ENCODE measurements at regions not wholly inside any gene's neighbourhood (a gene's known extent, or its start where the extent isn't known, plus 50 kb on each side); places are given as distances from the start of the nearest gene placed in this dataset.

DNA sequence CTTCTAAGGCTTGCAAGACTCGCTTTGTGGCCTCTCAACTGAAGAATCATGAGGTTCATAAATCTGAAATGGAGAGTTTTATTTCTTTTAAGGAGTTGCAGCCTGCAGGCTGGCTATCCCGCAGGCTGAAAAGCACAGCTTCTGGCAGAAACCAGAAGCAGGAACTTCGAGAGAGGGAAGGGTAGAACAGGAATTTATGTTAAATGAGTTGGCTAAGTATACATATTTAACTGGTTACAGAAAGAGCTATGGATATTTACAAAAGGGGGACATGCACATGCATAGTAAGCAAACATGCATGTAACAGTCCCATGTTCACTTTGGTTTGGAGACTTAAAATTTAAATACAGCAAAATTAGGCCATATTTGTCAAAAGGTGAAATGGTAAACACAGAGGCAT lies 787.0 kb downstream of the TFAP2A start:
- DNase-seq (ENCODE audit: extremely low read depth in 1 of 2, low read depth in 1 of 2), result no peak

DNA sequence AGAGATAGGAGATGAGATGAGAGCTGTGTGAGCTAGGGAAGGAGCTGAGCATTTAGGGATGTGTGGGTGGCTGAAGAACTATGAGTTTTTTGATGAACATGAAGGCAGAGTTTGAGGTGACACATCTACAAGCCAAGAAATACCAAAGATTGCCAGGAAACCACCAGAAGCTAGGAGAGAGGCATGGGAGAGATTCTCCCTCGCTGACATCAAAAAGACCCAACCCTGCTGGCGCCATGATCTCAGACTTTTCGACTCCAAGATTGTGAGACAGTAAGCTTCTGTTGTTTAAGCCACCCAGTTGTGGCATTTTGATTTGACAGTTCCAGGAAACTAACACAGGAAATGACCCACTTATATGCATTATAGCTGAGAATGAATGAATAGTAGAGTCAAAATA lies 790.9 kb downstream of the TFAP2A start:
- no peak for DNase-seq (ENCODE audit: extremely low read depth in 1 of 2, low read depth in 1 of 2)

DNA sequence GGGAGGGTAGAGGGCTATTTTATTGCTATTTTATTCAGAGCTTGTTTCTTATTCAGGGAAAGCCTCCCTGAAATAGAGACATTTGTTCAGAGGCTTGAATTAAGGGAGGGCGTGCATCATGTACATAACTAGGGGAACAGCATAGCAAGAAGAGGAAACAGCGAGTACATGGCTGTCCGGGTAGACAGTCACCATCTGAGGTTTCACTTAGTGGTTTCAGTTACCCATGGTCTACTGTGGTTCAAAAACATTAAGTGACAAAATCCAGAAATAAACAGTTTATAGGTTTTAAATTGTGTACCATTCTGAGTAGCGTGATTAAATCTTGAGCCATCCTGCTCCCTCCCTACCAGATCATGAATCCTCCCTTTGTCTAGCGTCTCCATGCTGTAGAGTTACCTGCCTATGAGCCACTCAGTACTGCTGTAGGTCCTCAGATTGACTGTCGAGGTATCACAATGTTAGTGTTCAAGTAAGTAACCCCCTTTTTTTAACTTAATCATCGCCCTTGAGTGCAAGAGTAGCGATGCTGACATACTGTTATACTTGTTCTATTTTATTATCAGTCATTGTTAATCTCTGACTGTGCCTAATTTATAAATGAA lies 791.5 kb downstream of the TFAP2A start:
- DNase-seq (ENCODE audit: extremely low read depth in 1 of 2, low read depth in 1 of 2), result no peak

DNA sequence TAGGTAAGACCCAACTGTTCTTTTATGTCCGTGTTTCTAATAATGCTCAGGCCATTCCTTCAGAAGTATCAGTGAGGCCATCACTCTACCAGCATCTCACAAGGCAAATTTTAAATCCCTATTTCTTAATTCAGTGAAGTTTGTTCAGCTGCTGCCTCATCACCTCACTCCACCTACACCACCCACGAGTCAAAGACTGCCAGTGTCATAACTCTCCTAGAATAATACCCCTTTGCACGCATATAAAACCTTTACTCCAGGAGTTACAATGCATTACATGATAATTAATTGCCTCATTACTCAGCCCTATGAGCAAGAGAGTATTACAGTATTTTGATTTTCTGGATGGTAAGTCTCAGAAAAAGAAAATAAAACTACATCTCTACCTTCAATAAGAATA lies 793.6 kb downstream of the TFAP2A start:
- no peak for DNase-seq (ENCODE audit: extremely low read depth in 1 of 2, low read depth in 1 of 2)

DNA sequence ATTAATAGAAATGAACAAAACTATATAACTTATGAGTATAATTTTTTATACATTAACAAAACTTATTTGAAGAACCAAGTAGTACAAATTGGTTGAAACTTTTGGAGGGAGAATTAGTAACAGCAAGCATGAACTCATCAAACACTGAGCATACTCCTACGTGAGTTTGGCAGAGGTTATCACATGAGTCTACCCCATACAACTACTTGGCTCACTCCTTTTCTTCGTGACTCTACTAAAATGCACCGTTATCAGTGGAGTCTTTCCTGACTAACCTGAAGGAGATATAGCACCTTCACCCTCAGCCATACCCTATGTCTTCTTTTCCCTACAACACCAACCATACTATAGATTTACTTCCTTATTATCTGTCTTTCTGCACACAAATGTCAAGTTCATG lies 794.2 kb downstream of the TFAP2A start:
- DNase-seq (ENCODE audit: extremely low read depth in 1 of 2, low read depth in 1 of 2), result no peak

- no peak for DNase-seq (ENCODE audit: extremely low read depth in 1 of 2, low read depth in 1 of 2)
These were observed 794.6 kb downstream of the TFAP2A start for GRCh38 chr6:9620263-9620662.

GRCh38 chr6:9614778-9615177 lies 800.1 kb downstream of the TFAP2A start:
- DNase-seq (ENCODE audit: extremely low read depth in 1 of 2, low read depth in 1 of 2), result no peak

DNA sequence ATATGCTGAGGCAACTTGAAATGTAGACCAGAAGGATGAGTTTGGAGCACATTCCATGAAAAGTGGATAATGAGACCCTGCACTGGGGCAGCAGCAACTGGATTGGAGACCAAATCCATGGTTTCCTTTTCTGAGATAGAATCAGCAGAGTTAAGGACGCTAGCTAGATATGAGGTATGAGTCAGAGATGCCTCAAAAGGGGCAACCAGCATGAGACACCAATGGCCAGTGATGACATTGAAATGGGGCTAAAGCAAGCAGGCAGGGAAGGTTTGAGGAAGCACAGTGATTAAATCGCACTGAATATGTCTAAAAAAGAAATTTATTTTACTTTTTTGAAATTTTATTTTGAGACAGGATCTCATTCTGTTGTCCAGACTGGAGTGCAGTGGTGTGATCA lies 802.4 kb downstream of the TFAP2A start:
- no peak for DNase-seq (ENCODE audit: extremely low read depth in 1 of 2, low read depth in 1 of 2)

DNA sequence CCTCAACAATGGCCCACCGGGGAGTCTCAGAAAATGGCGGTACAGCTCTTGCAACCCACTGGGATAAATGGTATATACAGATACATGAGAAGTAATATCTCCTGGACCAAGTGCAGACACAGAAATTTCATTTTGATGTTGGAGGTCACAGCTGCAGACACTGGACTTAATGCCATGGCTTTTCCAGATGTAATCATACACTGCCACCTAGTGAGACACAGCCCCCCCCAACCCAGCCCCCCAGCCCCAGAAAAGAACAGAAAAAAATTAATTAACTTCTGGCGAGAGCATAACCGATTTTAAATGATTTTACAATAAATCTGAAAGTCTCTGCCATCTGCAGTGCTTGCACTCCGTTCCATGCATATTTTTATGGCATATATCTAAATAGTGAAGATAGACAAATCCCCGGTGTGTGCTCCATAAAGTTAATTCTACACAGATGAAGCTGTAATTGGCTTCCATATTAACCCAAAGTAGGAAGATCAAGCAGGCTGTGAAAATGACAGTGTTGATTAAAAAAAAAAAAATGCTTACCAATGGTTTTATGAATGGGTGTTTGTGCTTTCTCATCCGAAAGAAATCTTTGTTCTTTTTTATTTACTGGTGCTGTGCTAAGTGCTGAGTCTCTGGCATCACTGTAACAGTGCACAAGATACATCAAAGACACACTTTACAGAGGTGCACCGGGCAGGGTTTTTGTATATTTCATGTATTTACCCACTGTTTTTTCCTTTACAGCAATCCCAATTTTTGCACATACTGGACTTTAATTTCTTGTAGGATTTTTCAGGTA lies 804.1 kb downstream of the TFAP2A start:
- DNase-seq (ENCODE audit: extremely low read depth in 1 of 2, low read depth in 1 of 2), result no peak

GRCh38 chr6:9606435-9607134 lies 808.3 kb downstream of the TFAP2A start:
- DNase-seq (ENCODE audit: extremely low read depth in 1 of 2, low read depth in 1 of 2), result no peak

GRCh38 chr6:9594746-9595145 lies 820.1 kb downstream of the TFAP2A start:
- DNase-seq (ENCODE audit: extremely low read depth in 1 of 2, low read depth in 1 of 2), result no peak

DNA sequence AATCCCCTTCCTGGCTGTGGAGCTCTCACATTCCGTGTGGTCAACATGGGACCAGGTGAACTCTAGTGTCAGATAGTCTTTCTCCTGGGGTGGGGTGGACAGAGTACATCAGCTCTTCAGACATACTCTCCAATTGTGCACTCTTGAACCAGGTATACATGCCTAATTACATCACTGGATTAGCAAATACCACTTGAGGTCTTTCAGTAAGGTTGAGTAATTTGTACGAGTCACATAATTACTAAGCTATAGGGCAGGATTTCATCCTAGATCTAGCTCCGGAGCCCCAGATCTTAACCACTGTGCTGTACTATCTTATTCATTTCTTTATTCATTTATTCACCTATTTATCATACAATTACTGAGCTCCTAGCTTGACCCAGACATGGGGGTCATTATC lies 821.3 kb downstream of the TFAP2A start:
- DNase-seq (ENCODE audit: extremely low read depth in 1 of 2, low read depth in 1 of 2), result no peak

GRCh38 chr6:9583753-9584352 lies 831.0 kb downstream of the TFAP2A start:
- DNase-seq (ENCODE audit: extremely low read depth in 1 of 2, low read depth in 1 of 2), result no peak

- no peak for DNase-seq (ENCODE audit: extremely low read depth in 1 of 2, low read depth in 1 of 2)
These were observed 833.7 kb downstream of the TFAP2A start for GRCh38 chr6:9581155-9581554.

DNA sequence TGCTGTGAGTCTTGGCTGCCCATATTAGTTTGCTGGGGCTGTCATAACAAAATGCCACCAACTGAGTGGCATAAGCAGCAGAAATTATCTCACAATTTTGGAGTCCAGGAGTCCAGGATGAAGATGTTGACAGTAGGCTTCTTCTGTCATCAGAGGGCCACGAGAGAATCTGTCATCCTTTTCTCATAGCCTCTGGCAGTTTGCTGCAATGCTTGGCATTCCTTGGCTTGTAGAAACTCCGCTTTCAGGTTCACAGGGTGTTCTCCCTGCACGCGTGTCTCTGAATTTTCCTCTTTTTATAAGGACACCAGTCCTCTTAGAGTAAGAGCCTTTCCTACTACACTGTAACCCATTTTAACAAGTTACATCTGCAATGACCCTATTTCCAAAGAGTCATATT lies 838.4 kb downstream of the TFAP2A start:
- no peak for DNase-seq (ENCODE audit: extremely low read depth in 1 of 2, low read depth in 1 of 2)

- DNase-seq (ENCODE audit: extremely low read depth in 1 of 2, low read depth in 1 of 2), result no peak
These were observed 848.8 kb downstream of the TFAP2A start for GRCh38 chr6:9566096-9566495.

DNA sequence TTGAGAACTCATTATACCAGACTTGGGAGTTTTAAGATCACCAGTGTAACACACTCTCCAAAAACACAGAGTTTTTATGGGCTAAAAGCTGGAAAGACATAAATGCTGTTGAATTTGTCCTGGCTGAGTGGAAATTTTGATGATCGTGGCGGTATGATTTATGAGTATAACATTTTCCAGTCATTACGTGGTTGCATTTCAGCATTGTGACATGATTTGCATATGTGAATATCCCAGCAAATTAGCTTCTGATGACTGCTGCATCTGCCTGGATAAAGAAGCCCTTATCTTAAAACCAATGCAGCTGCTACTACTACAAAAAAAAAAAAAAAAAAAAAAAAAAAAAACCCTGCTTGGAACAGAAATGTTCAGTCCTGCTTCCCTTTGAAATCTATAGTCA lies 850.9 kb downstream of the TFAP2A start:
- no peak for DNase-seq (ENCODE audit: extremely low read depth in 1 of 2, low read depth in 1 of 2)

DNA sequence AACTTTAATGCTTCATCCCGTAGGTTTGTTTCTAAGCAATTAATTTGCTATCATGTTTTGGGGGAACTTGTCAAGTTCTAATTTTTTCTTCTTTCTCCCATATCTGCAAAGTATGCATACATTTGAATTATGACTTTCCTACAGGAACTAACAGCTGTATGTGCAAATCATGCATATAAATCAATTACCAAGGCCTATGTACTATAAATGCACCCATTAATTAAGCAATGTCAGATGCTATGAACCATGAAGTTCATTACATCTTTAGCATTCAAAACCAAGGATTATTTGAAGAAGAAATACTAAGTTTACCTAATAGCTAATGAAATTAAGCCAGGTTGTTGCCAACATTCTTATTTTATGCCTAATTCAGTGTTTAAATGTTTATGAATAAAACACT lies 851.3 kb downstream of the TFAP2A start:
- no peak for DNase-seq (ENCODE audit: extremely low read depth in 1 of 2, low read depth in 1 of 2)

- no peak for DNase-seq (ENCODE audit: extremely low read depth in 1 of 2, low read depth in 1 of 2)
These were observed 860.1 kb downstream of the TFAP2A start for GRCh38 chr6:9554806-9555205.

GRCh38 chr6:9554323-9554722 lies 860.6 kb downstream of the TFAP2A start:
- DNase-seq (ENCODE audit: extremely low read depth in 1 of 2, low read depth in 1 of 2), result no peak

GRCh38 chr6:9553002-9553401 lies 861.9 kb downstream of the TFAP2A start:
- no peak for DNase-seq (ENCODE audit: extremely low read depth in 1 of 2, low read depth in 1 of 2)

DNA sequence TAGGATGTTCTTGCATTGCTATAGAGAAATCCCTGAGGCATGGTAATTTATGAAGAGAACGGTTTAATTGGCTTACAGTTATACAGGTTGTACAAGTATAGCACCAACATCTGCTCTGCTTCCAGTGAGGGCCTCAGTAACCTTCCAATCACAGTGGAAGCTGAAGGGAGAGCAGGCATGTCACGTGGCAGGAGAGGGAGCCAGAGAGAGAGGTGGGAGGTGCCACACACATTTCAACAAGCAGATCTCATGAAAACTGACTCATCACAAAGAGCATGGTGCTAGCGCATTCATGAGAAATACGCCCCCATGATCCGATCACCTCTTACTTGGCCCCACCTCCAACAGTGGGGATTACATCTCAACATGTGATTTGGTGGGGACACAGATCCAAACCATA lies 871.2 kb downstream of the TFAP2A start:
- DNase-seq (ENCODE audit: extremely low read depth in 1 of 2, low read depth in 1 of 2), result no peak
